Endothelial cell of umbilical vein (primary cell): ENCODE measurements at regions not wholly inside any gene's neighbourhood (a gene's known extent, or its start where the extent isn't known, plus 50 kb on each side); places are given as distances from the start of the nearest gene placed in this dataset.

Experiments
- BruUV-seq: library from RNA; stranded (reverse); fragments of 400-500 nt; replicated peaks from 2 replicates; lab custom pipeline; 2021; lab: Mats Ljungman, UMichigan
- CTCF ChIA-PET: fragments of 300-600, 350-600 bp; sonication (Branson Sonifier 250); formaldehyde crosslinking; loops from one replicate; lab custom pipeline; 2021; ENCODE audit warnings: antibody characterized with exemption, inconsistent platforms; lab: Charles Lee
- POLR2A ChIA-PET: fragments of 300-600, 350-600 bp; sonication (Branson Sonifier 250); formaldehyde crosslinking; loops from one replicate; lab custom pipeline; 2021; ENCODE audit warnings: antibody characterized with exemption, inconsistent platforms; lab: Charles Lee
- DNase-seq: peaks from one replicate; pipeline ENCODE4 v3.0.0-alpha.2; 2011; ENCODE audit warnings: low read depth, low spot score
- FAIRE-seq: peaks from 2 replicates; lab custom pipeline; 2011; peaks lifted over from hg19 to GRCh38; lab: Jason Lieb, UNC
- H2AFZ ChIP-seq: 2 replicates; pipeline ENCODE4 v1.6.0; 2012; ENCODE audit warnings: low read depth, low read length, control low read depth, inconsistent platforms
- H3K27ac ChIP-seq: 2 replicates; pipeline ENCODE4 v1.5.1; 2011; ENCODE audit warnings: low read depth, mild to moderate bottlenecking, control low read depth, low read length, moderate library complexity; ENCODE audit not compliant: insufficient read depth
- H3K27me3 ChIP-seq, 2 experiments: 2 replicates each; pipeline versions ENCODE4 v1.6.0 to v1.6.1; 2011; ENCODE audit warnings: low read length in 2 of 2, mixed read lengths in 1 of 2; ENCODE audit not compliant: control insufficient read depth in 2 of 2, insufficient read depth in 2 of 2
- H3K36me3 ChIP-seq, 2 experiments: 2 replicates in 1 of 2; 3 replicates in 1 of 2; pipeline ENCODE4 v1.5.1; 2011; ENCODE audit warnings: low read length in 2 of 2, mild to moderate bottlenecking in 1 of 2, moderate library complexity in 1 of 2; ENCODE audit not compliant: control insufficient read depth in 2 of 2, insufficient read depth in 2 of 2; ENCODE audit errors: extremely low read depth in 1 of 2
- H3K4me1 ChIP-seq: 3 replicates; pipeline ENCODE4 v1.5.1; 2011; ENCODE audit warnings: mild to moderate bottlenecking, low read length; ENCODE audit not compliant: control insufficient read depth, insufficient read depth; ENCODE audit errors: extremely low read depth
- H3K4me2 ChIP-seq: 2 replicates; pipeline ENCODE4 v1.6.1; 2011; ENCODE audit warnings: low read length, control low read depth, mixed read lengths; ENCODE audit not compliant: insufficient read depth
- H3K4me3 ChIP-seq, 3 experiments: fragments of 200-600 bp in 1 of 3; sonication (generic), shearing (Covaris generic) in 1 of 3; replicated peaks in 1 of 3; 2 replicates each; pipeline ENCODE4 v1.5.1; 2011 to 2016; ENCODE audit warnings: control low read depth in 3 of 3, low read length in 3 of 3, mild to moderate bottlenecking in 2 of 3, inconsistent platforms in 1 of 3, low read depth in 1 of 3, moderate library complexity in 1 of 3; ENCODE audit not compliant: insufficient read depth in 1 of 3
- H3K79me2 ChIP-seq: 2 replicates; pipeline ENCODE4 v1.6.0; 2012; ENCODE audit warnings: low read length, inconsistent platforms; ENCODE audit not compliant: control insufficient read depth, insufficient read depth
- H3K9ac ChIP-seq: replicated peaks from 2 replicates; pipeline ENCODE3; 2011; ENCODE audit warnings: low read length, control low read depth; ENCODE audit not compliant: insufficient read depth; ENCODE audit errors: extremely low read depth
- H3K9me1 ChIP-seq: replicated peaks from 3 replicates; pipeline ENCODE4 v1.6.0; 2011; ENCODE audit warnings: mild to moderate bottlenecking, low read length; ENCODE audit not compliant: control insufficient read depth, insufficient read depth; ENCODE audit errors: extremely low read depth
- H3K9me3 ChIP-seq: replicated peaks from 2 replicates; pipeline ENCODE4 v1.5.1; 2012; ENCODE audit warnings: low read length, inconsistent platforms; ENCODE audit not compliant: control insufficient read depth, insufficient read depth
- H4K20me1 ChIP-seq: replicated peaks from 2 replicates; pipeline ENCODE3; 2011; ENCODE audit warnings: mild to moderate bottlenecking, low read length; ENCODE audit not compliant: control insufficient read depth, insufficient read depth; ENCODE audit errors: extremely low read depth
- CTCF ChIP-seq, 2 donors: IDR thresholded peaks; 1 replicate in 1 of 2; 2 replicates in 1 of 2; pipeline ENCODE4 v1.5.1; 2011; ENCODE audit warnings: low read length in 2 of 2, mild to moderate bottlenecking in 2 of 2, moderate library complexity in 2 of 2, control low read depth in 1 of 2, inconsistent platforms in 1 of 2, low read depth in 1 of 2; ENCODE audit not compliant: insufficient read depth in 1 of 2; ENCODE audit errors: extremely low read depth in 1 of 2
- EZH2 ChIP-seq: IDR thresholded peaks from 2 replicates; pipeline ENCODE4 v1.6.1; 2012; ENCODE audit warnings: borderline replicate concordance, low read depth, mild to moderate bottlenecking, moderate library complexity, low read length, inconsistent platforms; ENCODE audit not compliant: severe bottlenecking
- FOS ChIP-seq: IDR thresholded peaks from 2 replicates; pipeline ENCODE4 v1.6.1; 2011; ENCODE audit warnings: mild to moderate bottlenecking, low read length, moderate library complexity, borderline replicate concordance; ENCODE audit not compliant: insufficient read depth
- GATA2 ChIP-seq: IDR thresholded peaks from 2 replicates; pipeline ENCODE4 v1.7.0; 2011; ENCODE audit warnings: low read depth, mild to moderate bottlenecking, moderate library complexity, mixed read lengths, low read length; ENCODE audit not compliant: insufficient read length, insufficient read depth
- MAX ChIP-seq: IDR thresholded peaks from 2 replicates; pipeline ENCODE4 v1.6.1; 2011; ENCODE audit not compliant: insufficient read depth, insufficient read length
- MYC ChIP-seq: IDR thresholded peaks from one replicate; pipeline ENCODE4 v1.6.1; 2011; ENCODE audit warnings: mild to moderate bottlenecking, low read depth, low read length
- POLR2A ChIP-seq: IDR thresholded peaks from 2 replicates; pipeline ENCODE4 v1.6.1; 2012; ENCODE audit warnings: low read depth, mild to moderate bottlenecking, control low read depth, low read length
- POLR2AphosphoS5 ChIP-seq: IDR thresholded peaks from 2 replicates; pipeline ENCODE4 v1.6.1; 2012; ENCODE audit warnings: low read depth, mild to moderate bottlenecking, control low read depth, low read length, moderate library complexity; ENCODE audit not compliant: insufficient read depth
- dilution Hi-C: fragments of 300-500 bp; cut with MboI; formaldehyde crosslinking; loops from one replicate; pipeline ENCODE4 v1.15.0; 2019; ENCODE audit warnings: low sequenced_read_pairs; ENCODE audit not compliant: extremely low pct_ligation_motif_present
- intact Hi-C: fragments of 100-400 bp; cut with micrococcal nuclease; formaldehyde crosslinking; loops from one replicate; pipeline ENCODE4 v1.10.0; 2022

- dilution Hi-C loops = no loop called here
- no TSS peak for BruUV-seq
Measured at GRCh38 chr13:74533226-74533625, 399.0 kb upstream of the KLF12 start.

More at GRCh38 chr13:74533226-74533625, 399.0 kb upstream of the KLF12 start:
- no peak for TF ChIP-seq EZH2
- no peak for TF ChIP-seq MAX
- no peak for TF ChIP-seq MYC
- no peak for TF ChIP-seq CTCF (IDR thresholded peaks at IDR 0.05; ENCODE audit: extremely low read depth in 1 of 2, insufficient read depth in 1 of 2, low read depth in 1 of 2, low read length in 2 of 2)
- no peak for TF ChIP-seq GATA2
- TF ChIP-seq FOS = no peak
- no peak for TF ChIP-seq POLR2A
- no peak for TF ChIP-seq POLR2AphosphoS5
- H3K4me2 ChIP-seq = no peak overlapping the region
- intact Hi-C loops = loop anchor here (5.0 kb wide), 1 partner anchor 34 kb away; no protein-coding TSS in a partner anchor
- H3K9ac ChIP-seq = no peak overlapping the region
- H3K27ac ChIP-seq = no peak overlapping the region
- DNase-seq (no peak), FAIRE-seq (no peak)
- H3K79me2 ChIP-seq = no peaks in the 10 kb centered on the region
- CTCF ChIA-PET = interaction anchor here (1.0 to 1.6 kb wide), 3 partner anchors 14 to 40 kb away, joined by 3 to 5 read pairs (median 5); no protein-coding TSS in a partner anchor
- H2AFZ ChIP-seq = no peak overlapping the region
- no peaks in the 10 kb centered on the region for H3K27me3 ChIP-seq
- H3K4me1 ChIP-seq = no peaks in the 10 kb centered on the region
- H3K9me1 ChIP-seq = no peaks in the 10 kb centered on the region
- H3K9me3 ChIP-seq = no peaks in the 10 kb centered on the region
- H4K20me1 ChIP-seq = no peaks in the 10 kb centered on the region
- no peak overlapping the region for H3K4me3 ChIP-seq
- H3K36me3 ChIP-seq = no peaks in the 10 kb centered on the region
- POLR2A ChIA-PET = no interaction called here
